Kasumi-1 (cell line): ENCODE measurements at regions not wholly inside any gene's neighbourhood (a gene's known extent, or its start where the extent isn't known, plus 50 kb on each side); places are given as distances from the start of the nearest gene placed in this dataset.
A peak's percentile ranks its signal among the peaks of the same experiment; 100 is the strongest.

Experiments used
- DNase-seq, 2 experiments: peaks; one replicate each; lab custom pipeline; 2025; lab: John Stamatoyannopoulos, UW

- no peak for DNase-seq
These were observed 81.6 kb upstream of the NFIB start for GRCh38 chr9:14395317-14396082.

- no peak for DNase-seq
These were observed 79.5 kb upstream of the NFIB start for GRCh38 chr9:14393418-14393817.

- no peak for DNase-seq
These were observed 77.7 kb upstream of the NFIB start for GRCh38 chr9:14391620-14392019.

GRCh38 chr9:14389657-14390056 is 75.7 kb upstream of the NFIB start:
- no peak for DNase-seq

- DNase-seq: no peak
These were observed 75.2 kb upstream of the NFIB start for GRCh38 chr9:14389146-14389545.

GRCh38 chr9:14383773-14384172 is 69.8 kb upstream of the NFIB start:
- no peak for DNase-seq

- DNase-seq: peak; percentile 6 to 29
These were observed 69.4 kb upstream of the NFIB start for GRCh38 chr9:14383294-14383693.

- DNase-seq: no peak
These were observed 66.3 kb upstream of the NFIB start for GRCh38 chr9:14380061-14380836.

- no peak for DNase-seq
These were observed 65.3 kb upstream of the NFIB start for GRCh38 chr9:14379280-14379679.

- DNase-seq: no peak
These were observed 59.8 kb upstream of the NFIB start for GRCh38 chr9:14373706-14374105.

- DNase-seq: no peak
These were observed 59.4 kb upstream of the NFIB start for GRCh38 chr9:14373336-14373666.

- no peak for DNase-seq
These were observed 58.7 kb upstream of the NFIB start for GRCh38 chr9:14372437-14373335.

- no peak for DNase-seq
These were observed 55.1 kb upstream of the NFIB start for GRCh38 chr9:14369011-14369410.

- no peak for DNase-seq
These were observed 52.1 kb upstream of the NFIB start for GRCh38 chr9:14366076-14366475.

- no peak for DNase-seq
These were observed 51.7 kb upstream of the NFIB start for GRCh38 chr9:14365670-14366069.
